HG03159 (cell line): ENCODE measurements at regions not wholly inside any gene's neighbourhood (a gene's known extent, or its start where the extent isn't known, plus 50 kb on each side); places are given as distances from the start of the nearest gene placed in this dataset.

ENCODE experiments used
- ATAC-seq: cut with Tn5 transposase; IDR thresholded peaks from one replicate; pipeline ENCODE4 v1.9.1; 2021; ENCODE audit warnings: mild to moderate bottlenecking, moderate library complexity; ENCODE audit not compliant: unreplicated experiment

DNA sequence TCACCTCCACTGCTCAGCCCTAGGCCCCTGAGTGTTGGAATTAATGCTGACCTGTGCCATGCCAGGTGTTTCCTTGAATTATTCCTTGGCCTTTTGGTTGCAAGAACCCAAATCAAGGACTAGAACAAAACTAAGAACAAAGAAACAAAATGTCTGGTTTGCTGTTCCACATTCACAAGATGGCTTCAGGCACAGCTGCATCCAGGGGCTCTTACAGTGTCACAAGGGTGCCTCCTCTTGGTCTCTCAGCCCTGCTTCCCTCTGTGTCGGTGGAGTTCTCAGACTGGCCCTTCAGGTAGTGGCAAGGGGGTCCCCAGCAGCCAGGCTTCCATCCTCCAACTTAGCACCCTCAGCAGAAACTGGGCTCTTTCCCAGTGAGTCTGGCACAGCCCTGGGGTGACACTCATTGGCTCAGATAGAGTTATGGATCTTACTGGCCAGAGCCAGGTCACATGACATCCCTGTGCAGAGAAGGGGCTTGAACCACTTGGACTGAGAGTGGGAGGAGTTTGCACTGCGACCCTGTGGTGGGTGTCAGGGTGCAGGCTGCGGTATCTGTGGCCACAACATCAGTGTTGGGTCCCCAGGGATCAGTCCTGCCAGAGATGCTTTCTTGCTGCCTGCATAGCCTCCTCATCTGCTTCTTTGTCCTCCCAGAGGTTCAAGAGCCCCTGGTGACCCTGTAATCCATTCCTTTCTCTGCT, 427.7 kb upstream of the SULF2 start:
- no peak for ATAC-seq

GRCh38 chr20:48211847-48212246, 426.6 kb upstream of the SULF2 start:
- ATAC-seq: no peak

- ATAC-seq: no peak
Measured at GRCh38 chr20:48211238-48211637, 426.0 kb upstream of the SULF2 start.

- no peak for ATAC-seq
Measured at GRCh38 chr20:48210111-48211027, 425.1 kb upstream of the SULF2 start.

DNA sequence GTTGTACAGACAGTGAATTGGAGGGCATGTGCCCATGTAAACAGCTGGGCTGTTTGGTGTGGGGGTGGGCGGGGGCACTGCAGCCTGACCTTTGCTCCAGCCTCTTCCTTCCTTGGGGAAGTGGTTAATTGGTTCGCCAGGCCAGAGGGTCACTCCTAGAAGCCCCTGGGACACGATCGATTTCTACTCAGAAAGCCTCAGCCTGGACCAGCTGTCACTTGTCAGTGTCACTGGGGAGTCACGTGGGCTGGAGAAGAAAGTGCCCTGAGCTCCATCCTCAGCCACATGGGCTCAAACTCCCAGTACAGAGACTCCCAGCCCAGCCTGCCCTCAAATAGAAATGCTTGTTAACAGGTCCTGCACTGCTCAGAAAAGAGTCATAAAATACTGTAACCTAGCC, 423.8 kb upstream of the SULF2 start:
- no peak for ATAC-seq

- ATAC-seq: no peak
Measured at GRCh38 chr20:48208176-48208575, 422.9 kb upstream of the SULF2 start.

- ATAC-seq: no peak
Measured at GRCh38 chr20:48207505-48207904, 422.2 kb upstream of the SULF2 start.

DNA sequence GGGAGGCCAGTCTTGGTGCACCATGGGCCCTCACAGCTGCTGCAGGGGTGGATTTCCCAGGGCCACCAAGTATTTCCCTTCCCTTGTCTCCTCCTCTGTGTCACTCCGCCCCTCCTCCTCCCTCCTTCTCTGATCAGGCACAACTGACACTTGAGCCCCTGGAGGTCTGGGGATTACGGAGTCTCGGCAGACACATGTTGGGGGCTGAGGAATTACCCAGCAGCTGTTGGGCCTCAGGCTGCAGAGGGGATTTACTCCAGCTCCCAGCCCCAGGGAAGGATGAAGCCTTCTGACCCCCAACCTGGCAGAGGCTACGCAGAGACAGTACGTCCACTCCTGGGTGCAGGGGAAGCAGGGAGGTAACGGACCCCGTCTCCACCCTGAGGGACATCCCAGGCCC, 420.5 kb upstream of the SULF2 start:
- ATAC-seq: no peak

- no peak for ATAC-seq
Measured at GRCh38 chr20:48205281-48205782, 420.1 kb upstream of the SULF2 start.

DNA sequence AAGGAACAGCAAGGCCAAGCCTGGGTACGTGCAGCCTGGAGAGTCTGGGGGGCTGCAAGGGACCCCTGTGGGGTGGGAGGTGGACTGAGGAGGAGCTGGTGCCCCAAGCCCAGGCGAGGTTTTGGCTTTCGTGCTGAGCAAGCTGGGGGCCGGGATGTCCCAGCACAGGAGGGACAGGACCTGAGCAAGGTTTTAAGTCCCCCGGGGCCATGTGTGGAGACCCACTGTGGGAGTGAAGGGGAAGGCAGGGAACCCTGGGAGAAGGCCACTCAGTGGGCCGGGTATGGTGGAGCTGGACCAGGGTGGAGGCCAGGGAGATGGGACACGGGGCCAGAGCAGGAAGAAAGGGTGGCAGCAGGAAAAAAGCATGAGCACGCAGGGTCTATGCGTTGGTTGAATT, 419.2 kb upstream of the SULF2 start:
- ATAC-seq: no peak

DNA sequence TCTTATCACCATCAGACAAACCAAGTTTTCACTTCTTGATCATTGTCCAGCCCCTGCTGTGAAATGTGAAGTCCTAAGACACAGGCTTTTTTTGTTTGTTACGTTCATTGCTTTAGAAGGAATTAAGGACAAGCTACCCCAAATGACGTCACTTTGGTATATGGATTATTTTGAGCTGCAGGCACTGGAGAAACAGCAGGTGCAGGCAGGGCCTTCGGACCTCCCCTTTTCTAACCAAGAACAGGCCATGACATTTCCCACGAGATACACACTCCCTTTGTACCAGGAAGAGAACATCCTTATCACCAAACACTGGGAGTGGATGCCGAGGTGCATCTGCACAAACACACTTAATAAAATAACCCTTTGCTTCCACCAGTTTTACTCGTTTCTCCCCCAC, 418.0 kb upstream of the SULF2 start:
- ATAC-seq: no peak

GRCh38 chr20:48202334-48203113, 417.2 kb upstream of the SULF2 start:
- ATAC-seq: no peak

GRCh38 chr20:48201885-48202284, 416.6 kb upstream of the SULF2 start:
- ATAC-seq: no peak

DNA sequence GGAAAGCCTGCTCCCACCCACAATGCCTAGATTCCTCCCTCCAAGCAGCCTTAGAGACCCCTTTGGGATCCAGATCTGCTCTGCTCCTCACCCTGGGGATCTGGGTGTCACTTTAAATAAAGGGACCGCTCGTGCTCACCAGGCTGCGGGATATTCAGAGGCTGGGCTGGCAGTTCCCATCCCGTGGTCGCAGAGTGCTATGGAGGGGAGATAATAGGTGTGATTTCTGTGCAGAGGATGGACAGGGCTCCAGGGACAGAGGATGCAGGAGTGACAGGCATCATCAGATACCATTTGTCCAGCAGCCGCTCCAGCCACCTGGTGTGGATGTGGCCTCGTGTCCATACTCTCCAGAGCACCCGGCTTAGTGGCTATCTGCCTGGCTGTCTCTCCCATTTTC, 415.9 kb upstream of the SULF2 start:
- ATAC-seq: no peak

DNA sequence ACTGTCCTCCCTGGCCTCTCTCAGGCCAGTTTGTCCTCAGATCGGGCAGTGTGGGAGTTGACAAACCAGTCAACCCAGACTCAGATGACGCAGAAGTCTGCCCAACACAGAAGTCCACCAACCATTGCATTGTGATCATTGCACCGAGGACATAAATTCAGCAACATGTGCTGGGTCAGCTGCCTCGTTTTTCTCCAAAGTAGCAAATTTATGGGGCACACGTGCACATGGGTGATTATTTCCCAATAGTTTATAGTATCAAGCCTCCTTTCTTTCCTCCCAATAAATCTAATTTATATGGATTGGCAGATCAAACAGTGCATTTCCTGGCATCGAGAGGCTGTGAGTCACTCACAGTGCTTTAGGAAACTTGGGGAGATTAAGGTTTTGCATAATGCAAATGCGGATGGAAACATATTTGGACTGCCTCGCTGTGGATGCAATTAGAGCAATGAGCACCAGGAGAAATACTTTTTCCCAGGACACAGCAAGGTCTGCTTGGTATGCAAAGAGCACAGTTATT, 413.7 kb upstream of the SULF2 start:
- ATAC-seq: no peak

DNA sequence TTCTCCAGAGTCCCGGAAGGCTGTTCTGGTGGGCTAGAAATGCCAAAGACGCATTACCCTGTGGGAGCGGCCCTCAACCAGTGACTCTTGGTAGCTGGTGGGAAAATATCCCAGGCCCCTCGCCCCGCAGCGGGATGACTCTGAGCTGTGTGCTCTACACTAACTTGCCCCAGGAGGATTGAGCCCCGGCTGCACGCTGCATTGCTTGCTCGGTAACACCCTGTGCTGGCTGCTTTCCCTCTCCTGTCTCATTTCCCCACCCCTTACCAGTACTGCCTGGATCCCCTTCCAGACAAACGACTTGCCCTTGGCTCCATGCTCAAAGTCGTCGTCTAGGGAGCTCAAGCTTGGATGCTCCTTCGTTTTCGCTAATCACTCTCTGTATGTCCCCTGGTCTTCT, 411.8 kb upstream of the SULF2 start:
- no peak for ATAC-seq

DNA sequence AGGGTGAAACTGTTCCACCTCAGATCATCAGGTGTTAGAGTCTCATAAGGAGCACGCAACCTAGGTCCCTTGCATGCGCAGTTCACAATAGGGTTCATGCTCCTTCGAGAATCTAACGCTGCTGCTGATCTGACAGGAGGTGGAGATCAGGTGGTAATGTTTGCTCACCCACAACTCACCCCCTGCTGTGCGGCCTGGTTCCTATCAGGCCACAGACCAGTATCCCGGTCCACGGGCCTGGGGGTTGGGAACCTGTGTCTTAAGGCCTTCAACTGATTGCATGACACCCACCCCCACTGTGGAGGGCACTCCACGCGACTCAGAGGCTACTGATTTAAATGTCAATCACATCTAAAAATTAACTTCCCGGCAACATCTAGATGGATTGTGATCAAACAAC, 411.2 kb upstream of the SULF2 start:
- no peak for ATAC-seq

- ATAC-seq: no peak
Measured at GRCh38 chr20:48196001-48196400, 410.7 kb upstream of the SULF2 start.

- no peak for ATAC-seq
Measured at GRCh38 chr20:48195121-48195870, 410.0 kb upstream of the SULF2 start.

GRCh38 chr20:48194583-48194982, 409.3 kb upstream of the SULF2 start:
- no peak for ATAC-seq
